HL-60 (cell line): ENCODE measurements at regions not wholly inside any gene's neighbourhood (a gene's known extent, or its start where the extent isn't known, plus 50 kb on each side); places are given as distances from the start of the nearest gene placed in this dataset.

ENCODE experiments used
- CTCF ChIP-seq: IDR thresholded peaks from one replicate; pipeline ENCODE4 v1.5.1; 2011; ENCODE audit warnings: low read length, control low read depth, inconsistent platforms; ENCODE audit not compliant: insufficient read depth
- GABPA ChIP-seq: IDR thresholded peaks from 2 replicates; pipeline ENCODE4 v1.6.1; 2012; ENCODE audit warnings: low read depth
- POLR2AphosphoS5 ChIP-seq: IDR thresholded peaks from 2 replicates; pipeline ENCODE4 v1.6.1; 2012; ENCODE audit warnings: low read depth
- SPI1 ChIP-seq: IDR thresholded peaks from 2 replicates; pipeline ENCODE4 v1.6.1; 2012; ENCODE audit warnings: low read depth, mild to moderate bottlenecking, borderline replicate concordance

- TF ChIP-seq POLR2AphosphoS5 (no peak), CTCF (no peak), GABPA (no peak), SPI1 (no peak)
Measured at GRCh38 chr18:42474577-42474976, 519.5 kb downstream of the PIK3C3 start.
